ENCODE measurements at regions not wholly inside any gene's neighbourhood (a gene's known extent, or its start where the extent isn't known, plus 50 kb on each side); places are given as distances from the start of the nearest gene placed in this dataset.

DNA sequence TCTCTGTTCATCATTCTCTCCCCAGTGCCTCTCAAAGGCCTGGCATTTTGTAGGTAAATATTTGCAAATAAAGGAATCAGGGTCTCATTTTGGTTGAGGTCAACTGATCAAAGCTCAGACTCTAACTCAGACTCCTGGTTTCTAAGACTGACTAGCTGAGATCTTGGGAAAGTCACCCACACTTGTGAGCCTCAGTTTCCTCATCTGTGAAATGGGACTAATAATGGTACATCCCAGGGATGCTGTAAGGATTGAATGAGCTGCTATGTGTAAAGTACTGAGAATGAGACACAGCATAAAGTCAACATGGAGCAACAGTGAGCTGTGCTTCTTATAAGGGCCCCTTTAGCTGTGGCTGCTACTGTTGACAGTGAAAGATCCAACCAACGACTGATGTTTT is 70.6 kb upstream of the XYLT1 start:
- TF ChIP-seq EZH2 (IDR thresholded peaks at IDR 0.05; ENCODE audit: insufficient read depth, poor library complexity, severe bottlenecking) (no peak), EZH2phosphoT487 (IDR thresholded peaks at IDR 0.05; ENCODE audit: insufficient read depth, low read depth) (no peak)
